HepG2 (cell line): ENCODE measurements at regions not wholly inside any gene's neighbourhood (a gene's known extent, or its start where the extent isn't known, plus 50 kb on each side); places are given as distances from the start of the nearest gene placed in this dataset.

ENCODE experiments used
- ATAC-seq: fragments of 200-7000 bp; cut with Tn5 transposase; 3 replicates; pipeline ENCODE4 v1.9.1; 2020; ENCODE audit warnings: mild to moderate bottlenecking, moderate library complexity
- BruUV-seq: library from RNA; stranded (reverse); fragments of 400-500 nt; replicated peaks from 2 replicates; lab custom pipeline; 2021; lab: Mats Ljungman, UMichigan
- CTCF ChIA-PET: fragments of 300-600 bp; formaldehyde crosslinking; extraction: SDS; loops from one replicate; lab custom pipeline; 2021; ENCODE audit warnings: low total read pairs, inconsistent platforms, low intra/inter-chr PET ratio; lab: Yijun Ruan, JAX
- POLR2A ChIA-PET: fragments of 350-600 bp; sonication (Branson Sonifier 250); formaldehyde crosslinking; loops from one replicate; lab custom pipeline; 2020; ENCODE audit warnings: antibody characterized with exemption, inconsistent platforms; lab: Yijun Ruan, JAX
- DNase-seq: peaks from one replicate; pipeline ENCODE4 v3.0.0-alpha.2; 2015; ENCODE audit warnings: low spot score
- FAIRE-seq: peaks from 3 replicates; lab custom pipeline; 2011; peaks lifted over from hg19 to GRCh38; lab: Jason Lieb, UNC
- H2AFZ ChIP-seq: one replicate; pipeline ENCODE4 v1.6.1; 2011; ENCODE audit warnings: low read length, inconsistent platforms
- H3K27ac ChIP-seq: fragments of 300-600 bp; 3 replicates; pipeline ENCODE4 v1.8.0; 2011; ENCODE audit warnings: mixed run types, mild to moderate bottlenecking, mixed read lengths, low read length, inconsistent platforms; ENCODE audit not compliant: insufficient read depth; ENCODE audit errors: extremely low read length
- H3K27me3 ChIP-seq, 2 experiments: fragments of 200-600 bp in 1 of 2; 2 replicates in 1 of 2; 3 replicates in 1 of 2; pipeline versions ENCODE4 v1.6.0 to v1.8.0; 2011; ENCODE audit warnings: low read length in 2 of 2, mild to moderate bottlenecking in 2 of 2, moderate library complexity in 2 of 2, inconsistent platforms in 1 of 2; ENCODE audit not compliant: insufficient read depth in 2 of 2, control insufficient read depth in 1 of 2
- H3K36me3 ChIP-seq, 2 experiments: fragments of 200-600 bp in 1 of 2; replicated peaks in 1 of 2; 2 replicates in 1 of 2; 3 replicates in 1 of 2; pipeline versions ENCODE4 v1.5.1 to v1.8.0; 2011; ENCODE audit warnings: low read length in 2 of 2, inconsistent platforms in 1 of 2; ENCODE audit not compliant: insufficient read depth in 2 of 2, control insufficient read depth in 1 of 2
- H3K4me1 ChIP-seq: 2 replicates; pipeline ENCODE4 v1.5.1; 2012; ENCODE audit warnings: low read length, inconsistent platforms; ENCODE audit not compliant: insufficient read depth
- H3K4me2 ChIP-seq: 2 replicates; pipeline ENCODE4 v1.6.0; 2011; ENCODE audit warnings: low read depth, low read length, inconsistent platforms
- H3K4me3 ChIP-seq, 3 experiments: fragments of 200-600 bp in 1 of 3; sonication (generic), shearing (Covaris generic) in 1 of 3; replicated peaks in 1 of 3; 2 replicates each; pipeline ENCODE4 v1.5.1; 2011 to 2016; ENCODE audit warnings: low read length in 3 of 3, inconsistent platforms in 2 of 3, low read depth in 2 of 3, mild to moderate bottlenecking in 2 of 3, control low read depth in 1 of 3, mixed read lengths in 1 of 3; ENCODE audit not compliant: insufficient read depth in 1 of 3
- H3K79me2 ChIP-seq: one replicate; pipeline ENCODE4 v1.6.1; 2011; ENCODE audit warnings: low read length, inconsistent platforms; ENCODE audit not compliant: insufficient read depth
- H3K9ac ChIP-seq: 2 replicates; pipeline ENCODE4 v1.6.0; 2011; ENCODE audit warnings: mild to moderate bottlenecking, low read depth, low read length, inconsistent platforms; ENCODE audit not compliant: insufficient read depth
- H3K9me3 ChIP-seq: 2 replicates; pipeline ENCODE4 v1.5.1; 2012; ENCODE audit warnings: mild to moderate bottlenecking, low read length
- H4K20me1 ChIP-seq: 2 replicates; pipeline ENCODE4 v1.6.0; 2011; ENCODE audit warnings: inconsistent platforms, mild to moderate bottlenecking, low read length, moderate library complexity; ENCODE audit not compliant: insufficient read depth
- CBX5 ChIP-seq: sonication (generic); formaldehyde crosslinking; IDR thresholded peaks from 2 replicates; pipeline ENCODE4 v1.4.0; 2020; ENCODE audit warnings: missing genetic modification reagents, borderline replicate concordance
- FOXK1 ChIP-seq: sonication (generic); formaldehyde crosslinking; IDR thresholded peaks from 2 replicates; pipeline ENCODE4 v1.4.0; 2020; ENCODE audit warnings: low read depth, missing genetic modification reagents, borderline replicate concordance
- MAFK ChIP-seq, 2 experiments: IDR thresholded peaks in 1 of 2; conservative IDR thresholded peaks in 1 of 2; 2 replicates each; pipeline ENCODE4 v1.6.1; 2011; ENCODE audit warnings: improper control_type of control experiment in 2 of 2, low read length in 2 of 2
- PRDM4 ChIP-seq: sonication (generic); formaldehyde crosslinking; IDR thresholded peaks from 2 replicates; pipeline ENCODE4 v1.9.0; 2021; ENCODE audit warnings: missing genetic modification reagents, borderline replicate concordance
- RXRB ChIP-seq: IDR thresholded peaks from 2 replicates; pipeline ENCODE4 v1.6.1; 2016; ENCODE audit warnings: borderline replicate concordance, missing genetic modification reagents, missing compliant biosample characterization
- XBP1 ChIP-seq: sonication (generic); formaldehyde crosslinking; IDR thresholded peaks from 2 replicates; pipeline ENCODE4 v1.5.0; 2020; ENCODE audit warnings: missing genetic modification reagents
- ZNF225 ChIP-seq: sonication (generic); formaldehyde crosslinking; IDR thresholded peaks from 2 replicates; pipeline ENCODE4 v1.4.0; 2020; ENCODE audit warnings: mild to moderate bottlenecking, missing genetic modification reagents
- ZNF251 ChIP-seq: sonication (generic); formaldehyde crosslinking; IDR thresholded peaks from 2 replicates; pipeline ENCODE4 v1.9.0; 2021; ENCODE audit warnings: mild to moderate bottlenecking, missing genetic modification reagents
- whole genome bisulfite sequencing: methylation state at CpG from one replicate; pipeline ENCODE4 v1.1.6; 2017; ENCODE audit warnings: low lambda C conversion rate; 5-methylcytosine and 5-hydroxymethylcytosine counted together
- in situ Hi-C: cut with HindIII; loops from 2 replicates; pipeline ENCODE4 v1.10.0; 2017; ENCODE audit warnings: low pct_unique_long_range_greater_than_20kb; ENCODE audit not compliant: extremely low pct_ligation_motif_present
- intact Hi-C: fragments of 100-400 bp; cut with micrococcal nuclease; formaldehyde crosslinking; loops from one replicate; pipeline ENCODE4 v1.10.0; 2022; ENCODE audit not compliant: unreplicated experiment

GRCh38 chr6:97697456-97697855 is 414.4 kb upstream of the MMS22L start:
- H3K4me2 ChIP-seq = no peak overlapping the region
- no peak for ATAC-seq

GRCh38 chr6:97701801-97702200 is 418.8 kb upstream of the MMS22L start:
- 6% methylated on average over 2 of the region's 2 CpGs for WGBS
- TF ChIP-seq MAFK (conservative IDR thresholded peaks at IDR 0.05 in 1 of 2, IDR thresholded peaks at IDR 0.05 in 1 of 2; ENCODE audit: low read length in 2 of 2) = peak in 1 of 2 experiments; percentile 34; a peak in 1 of 4 replicates
- TF ChIP-seq PRDM4 (CRISPR knock-in tag) = no peak
- no peak overlapping the region for H3K9ac ChIP-seq
- in situ Hi-C loops (loop anchor here (25.0 kb wide), 1 partner anchor 1136 kb away; the partner anchor contains the start of gene POU3F2), intact Hi-C loops (no loop called here)
- H4K20me1 ChIP-seq = no peaks in the 10 kb centered on the region
- H2AFZ ChIP-seq = no peak overlapping the region
- H3K4me3 ChIP-seq = no peak overlapping the region
- FAIRE-seq (no peak), ATAC-seq (no peak), DNase-seq (no peak)
- no peaks in the 10 kb centered on the region for H3K27me3 ChIP-seq
- BruUV-seq = no TSS peak
- CTCF ChIA-PET = no interaction called here
- H3K9me3 ChIP-seq = no peaks in the 10 kb centered on the region
- H3K79me2 ChIP-seq = no peaks in the 10 kb centered on the region
- H3K4me1 ChIP-seq = no peaks in the 10 kb centered on the region
- H3K27ac ChIP-seq = no peak overlapping the region
- H3K4me2 ChIP-seq = no peak overlapping the region
- no peaks in the 10 kb centered on the region for H3K36me3 ChIP-seq
- POLR2A ChIA-PET = no interaction called here

More at GRCh38 chr6:97697456-97697855, 414.4 kb upstream of the MMS22L start:
- FAIRE-seq (no peak), DNase-seq (no peak)
- Histone ChIP-seq H3K79me2 (no peaks in the 10 kb centered on the region), H3K4me1 (no peaks in the 10 kb centered on the region), H3K9ac (no peak overlapping the region), H3K9me3 (no peaks in the 10 kb centered on the region), H3K4me3 (no peak overlapping the region), H3K27ac (no peak overlapping the region), H3K36me3 (no peaks in the 10 kb centered on the region), H3K27me3 (no peaks in the 10 kb centered on the region; a peak in 1 of 5 replicates), H4K20me1 (no peaks in the 10 kb centered on the region), H2AFZ (no peak overlapping the region)
- TF ChIP-seq XBP1 = no peak
- no peak for TF ChIP-seq FOXK1 (CRISPR knock-in tag)
- no peak for TF ChIP-seq ZNF251 (CRISPR knock-in tag)
- no peak for TF ChIP-seq ZNF225 (CRISPR knock-in tag)
- TF ChIP-seq RXRB (CRISPR knock-in tag) = no peak
- TF ChIP-seq CBX5 (CRISPR knock-in tag) = no peak
- ChIA-PET POLR2A (no interaction called here), CTCF (no interaction called here)
- in situ Hi-C loops = no loop called here
- BruUV-seq = no TSS peak
- intact Hi-C loops = no loop called here
